Coronary artery (tissue), 2 donors: ENCODE measurements at regions not wholly inside any gene's neighbourhood (a gene's known extent, or its start where the extent isn't known, plus 50 kb on each side); places are given as distances from the start of the nearest gene placed in this dataset.

ENCODE experiments used
- DNase-seq: peaks from one replicate; pipeline ENCODE4 v3.0.0-alpha.2; 2017; ENCODE audit warnings: low spot score
- H3K27ac ChIP-seq, 2 donors: fragments of 200-600 bp; sonication (generic); one replicate each; pipeline ENCODE4 v1.5.1; 2016 to 2019
- H3K4me3 ChIP-seq: fragments of 200-600 bp; sonication (generic); 2 replicates; pipeline ENCODE4 v1.5.1; 2016; ENCODE audit warnings: mild to moderate bottlenecking, moderate library complexity
- CTCF ChIP-seq: fragments of 200-600 bp; sonication (generic); IDR thresholded peaks from one replicate; pipeline ENCODE4 v1.5.1; 2019; ENCODE audit warnings: antibody characterized with exemption

- H3K27ac ChIP-seq: no peak overlapping the region
- DNase-seq: no peak
- TF ChIP-seq CTCF: no peak
- H3K4me3 ChIP-seq: no peak overlapping the region
Measured at GRCh38 chr2:211077216-211077767, 520.9 kb downstream of the CPS1 start.

GRCh38 chr2:211084352-211084751 is 528.0 kb downstream of the CPS1 start:
- no peak for TF ChIP-seq CTCF
- H3K27ac ChIP-seq: no peak overlapping the region
- DNase-seq: no peak
- no peak overlapping the region for H3K4me3 ChIP-seq

- Histone ChIP-seq H3K27ac (no peak overlapping the region), H3K4me3 (no peak overlapping the region)
- no peak for TF ChIP-seq CTCF
- DNase-seq: no peak
Measured at GRCh38 chr2:211085056-211085680, 528.8 kb downstream of the CPS1 start.

- Histone ChIP-seq H3K4me3 (no peak overlapping the region), H3K27ac (no peak overlapping the region)
- DNase-seq: no peak
- no peak for TF ChIP-seq CTCF
Measured at GRCh38 chr2:211086049-211086448, 529.6 kb downstream of the CPS1 start.

- no peak for TF ChIP-seq CTCF
- no peak for DNase-seq
- Histone ChIP-seq H3K4me3 (no peak overlapping the region), H3K27ac (no peak overlapping the region)
Measured at GRCh38 chr2:211089127-211089526, 532.7 kb downstream of the CPS1 start.

GRCh38 chr2:211093743-211094303 is 537.4 kb downstream of the CPS1 start:
- DNase-seq: no peak
- TF ChIP-seq CTCF: no peak
- Histone ChIP-seq H3K27ac (no peak overlapping the region), H3K4me3 (no peak overlapping the region)

GRCh38 chr2:211103989-211104388 is 547.6 kb downstream of the CPS1 start:
- TF ChIP-seq CTCF: no peak
- DNase-seq: no peak
- Histone ChIP-seq H3K4me3 (no peak overlapping the region), H3K27ac (no peak overlapping the region)
